22Rv1 (cell line): ENCODE measurements at regions not wholly inside any gene's neighbourhood (a gene's known extent, or its start where the extent isn't known, plus 50 kb on each side); places are given as distances from the start of the nearest gene placed in this dataset.

Source experiments
- ZFX ChIP-seq: fragments of 450-650 bp; IDR thresholded peaks from 2 replicates; pipeline ENCODE4 v1.6.1; 2017; ENCODE audit warnings: antibody characterized with exemption, borderline replicate concordance
- TF ChIP-seq, protein P1 (sequence below): fragments of 450-650 bp; IDR thresholded peaks from 2 replicates; pipeline ENCODE4 v1.5.1; 2017; ENCODE audit warnings: mild to moderate bottlenecking

DNA sequence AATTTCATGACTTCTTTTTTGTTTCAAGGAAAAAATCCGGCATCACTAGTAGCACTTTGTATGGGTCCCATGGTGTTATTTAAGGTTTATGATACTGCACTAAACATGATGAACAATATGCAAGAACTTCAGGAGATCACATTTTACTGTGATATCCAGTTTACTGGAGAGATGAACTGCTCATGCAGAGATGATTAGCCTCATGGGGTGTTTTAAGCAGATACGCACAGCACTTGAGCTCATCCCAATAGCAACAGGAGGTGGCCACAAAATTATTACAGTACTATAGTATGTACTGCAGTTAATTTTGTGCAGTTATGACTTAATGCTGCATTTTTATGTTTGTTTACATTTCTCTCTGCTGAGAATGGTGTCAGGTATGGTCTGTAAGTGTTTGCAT lies 303.7 kb upstream of the PCDH15 start:
- TF ChIP-seq, protein P1, sequence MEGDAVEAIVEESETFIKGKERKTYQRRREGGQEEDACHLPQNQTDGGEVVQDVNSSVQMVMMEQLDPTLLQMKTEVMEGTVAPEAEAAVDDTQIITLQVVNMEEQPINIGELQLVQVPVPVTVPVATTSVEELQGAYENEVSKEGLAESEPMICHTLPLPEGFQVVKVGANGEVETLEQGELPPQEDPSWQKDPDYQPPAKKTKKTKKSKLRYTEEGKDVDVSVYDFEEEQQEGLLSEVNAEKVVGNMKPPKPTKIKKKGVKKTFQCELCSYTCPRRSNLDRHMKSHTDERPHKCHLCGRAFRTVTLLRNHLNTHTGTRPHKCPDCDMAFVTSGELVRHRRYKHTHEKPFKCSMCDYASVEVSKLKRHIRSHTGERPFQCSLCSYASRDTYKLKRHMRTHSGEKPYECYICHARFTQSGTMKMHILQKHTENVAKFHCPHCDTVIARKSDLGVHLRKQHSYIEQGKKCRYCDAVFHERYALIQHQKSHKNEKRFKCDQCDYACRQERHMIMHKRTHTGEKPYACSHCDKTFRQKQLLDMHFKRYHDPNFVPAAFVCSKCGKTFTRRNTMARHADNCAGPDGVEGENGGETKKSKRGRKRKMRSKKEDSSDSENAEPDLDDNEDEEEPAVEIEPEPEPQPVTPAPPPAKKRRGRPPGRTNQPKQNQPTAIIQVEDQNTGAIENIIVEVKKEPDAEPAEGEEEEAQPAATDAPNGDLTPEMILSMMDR = no peak
- TF ChIP-seq ZFX = no peak
